ENCODE measurements at regions not wholly inside any gene's neighbourhood (a gene's known extent, or its start where the extent isn't known, plus 50 kb on each side); places are given as distances from the start of the nearest gene placed in this dataset.
"Not testable (repeated sequence)": the region's sequence is repeated elsewhere in the genome, so short reads cannot be mapped to it uniquely, and the experiment has no call there.

- no peak for DNase-seq
Measured at GRCh38 chr13:44024167-44024845, 144.6 kb downstream of the LACC1 start.

DNA sequence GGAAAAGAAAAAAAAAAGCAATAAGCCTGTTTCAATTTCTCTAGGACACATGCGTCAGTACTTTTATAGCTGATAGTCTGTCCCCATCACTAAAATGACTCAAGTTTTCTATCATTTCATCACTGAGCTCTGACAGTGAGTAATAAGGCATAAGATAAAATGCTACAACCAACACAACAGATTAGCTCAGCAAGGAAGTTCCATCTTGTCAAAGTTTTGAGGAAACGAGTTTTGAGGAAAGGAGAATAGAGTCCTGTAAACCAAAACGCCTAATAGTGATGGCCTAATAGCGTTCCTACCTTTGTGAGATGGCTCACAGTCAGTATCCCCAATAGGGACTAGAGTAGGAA lies 145.1 kb downstream of the LACC1 start:
- no peak for DNase-seq

- DNase-seq: no peak
Measured at GRCh38 chr13:44026194-44026593, 146.5 kb downstream of the LACC1 start.

DNA sequence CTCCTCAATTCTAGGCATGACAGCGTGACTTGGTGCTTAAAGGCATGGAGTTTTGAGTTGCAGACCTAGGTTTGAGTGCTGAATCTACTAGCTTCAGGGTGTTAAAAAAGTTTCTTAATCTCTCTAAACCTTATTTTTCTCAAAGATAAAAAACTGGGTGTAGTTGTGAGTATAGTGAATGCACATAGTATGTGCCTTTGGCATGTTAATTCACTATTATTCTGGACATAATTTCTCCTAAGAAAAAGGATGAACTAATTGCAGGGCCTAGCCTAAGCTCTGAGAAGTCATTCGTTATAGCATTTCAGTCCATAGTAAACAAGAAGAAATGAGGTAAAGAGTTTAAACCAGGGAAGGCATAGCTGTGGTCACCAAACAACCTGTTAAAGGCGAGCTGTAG lies 149.0 kb downstream of the LACC1 start:
- DNase-seq: no peak

DNA sequence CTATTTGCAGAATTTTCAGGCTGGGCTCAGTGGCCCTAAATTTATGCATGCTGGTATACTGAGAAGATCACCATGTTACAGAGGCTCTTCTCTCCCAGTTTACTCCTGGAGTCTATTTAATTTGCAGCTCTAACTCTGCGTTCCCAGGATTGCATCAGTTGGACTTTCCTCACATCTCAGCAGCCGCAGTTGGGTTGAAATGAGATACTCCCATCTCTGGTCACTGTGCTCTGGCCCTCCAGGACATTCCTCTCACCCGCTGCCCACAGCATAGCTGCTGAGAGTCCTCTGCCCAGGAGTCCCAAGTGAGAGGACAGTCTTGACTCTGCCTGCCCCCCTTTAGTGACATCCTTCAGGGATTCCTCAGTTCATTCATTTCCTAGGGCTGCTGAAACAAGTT lies 150.9 kb downstream of the LACC1 start:
- DNase-seq: no peak

DNA sequence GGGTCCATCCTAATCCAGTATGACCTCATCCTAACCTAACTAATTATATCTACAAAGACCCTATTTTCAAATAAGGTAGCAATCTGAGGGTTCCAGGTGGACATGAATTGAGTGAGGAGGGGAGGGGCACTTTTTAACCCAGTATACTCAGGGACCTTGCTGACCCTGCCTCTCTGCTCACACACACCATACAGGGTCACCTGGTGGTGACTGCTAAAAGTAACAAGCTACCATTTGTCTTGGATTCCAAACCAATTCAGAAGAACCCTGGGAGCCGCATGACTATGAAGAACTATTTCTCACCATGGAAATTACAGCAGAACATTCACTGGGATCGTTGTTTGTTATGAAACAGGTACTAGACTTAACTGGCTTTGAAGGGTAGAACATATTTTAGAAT lies 151.9 kb downstream of the LACC1 start:
- no peak for DNase-seq

DNA sequence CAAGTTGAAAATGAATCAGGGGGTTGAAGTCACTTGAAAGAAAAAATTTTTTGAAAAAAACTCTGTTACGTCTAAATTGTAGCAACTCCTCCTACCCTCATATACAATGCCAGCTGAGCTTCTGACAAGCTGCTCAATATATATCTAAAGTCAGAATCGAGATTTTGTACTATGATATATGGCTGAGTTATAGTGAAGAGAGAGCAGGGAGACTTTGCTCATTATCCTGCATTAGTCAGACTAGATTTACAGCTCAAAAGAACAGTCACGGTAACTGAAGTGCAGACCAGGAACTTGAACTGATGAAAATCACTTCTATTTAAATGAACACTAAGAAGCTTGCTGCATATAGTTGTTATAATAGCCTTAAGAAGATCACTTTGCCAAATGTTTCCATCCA lies 153.1 kb downstream of the LACC1 start:
- DNase-seq: no peak

- DNase-seq: no peak
Measured at GRCh38 chr13:44035400-44035799, 155.7 kb downstream of the LACC1 start.

DNA sequence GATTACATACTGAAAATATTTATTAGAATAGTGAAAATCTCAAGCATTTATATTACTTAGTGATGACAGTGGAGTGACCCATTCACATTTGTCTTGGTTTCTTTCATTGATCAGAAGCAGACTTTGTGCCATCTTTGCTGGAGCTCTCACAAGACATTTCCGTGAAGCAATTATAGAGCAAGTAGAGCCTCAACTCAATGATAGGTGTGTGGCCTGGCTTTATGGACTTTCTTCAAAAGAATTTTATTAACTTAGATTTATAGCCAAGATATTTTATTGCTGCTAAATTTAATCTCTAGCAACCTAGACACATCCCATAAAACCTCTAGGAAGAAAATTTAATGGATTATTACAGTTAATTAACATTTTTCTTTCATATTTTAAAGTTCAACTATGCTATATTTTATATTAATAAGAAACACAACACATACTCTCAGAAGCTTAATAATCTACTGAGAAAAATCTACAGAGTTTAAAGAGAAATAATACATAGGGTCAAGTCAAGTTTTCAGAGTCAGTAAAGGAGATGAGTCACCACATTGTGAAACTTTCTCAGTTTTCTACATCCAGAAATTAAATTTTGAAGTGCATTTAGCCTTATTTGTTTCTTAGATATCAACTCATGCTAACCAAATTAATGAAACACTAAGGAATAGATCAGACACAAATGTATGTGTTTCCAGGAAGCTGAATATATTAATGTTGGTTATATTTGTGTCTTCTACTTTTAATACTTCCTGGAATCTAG lies 160.5 kb downstream of the LACC1 start:
- DNase-seq: no peak

DNA sequence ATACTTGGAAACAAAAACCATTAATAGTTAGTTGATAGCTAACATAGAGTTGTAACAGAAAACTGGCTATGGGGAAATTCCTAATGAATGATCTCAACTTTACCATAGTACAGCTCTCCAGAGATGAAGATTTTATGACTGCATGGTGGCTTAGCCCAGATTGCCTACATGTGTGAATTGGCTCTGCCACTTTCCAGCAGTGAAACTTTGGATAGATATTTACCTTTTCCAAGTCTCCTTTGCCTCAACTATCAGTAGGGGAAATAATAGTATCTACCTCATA lies 161.1 kb downstream of the LACC1 start:
- DNase-seq: no peak

GRCh38 chr13:44044547-44045179 lies 165.0 kb downstream of the LACC1 start:
- no peak for DNase-seq

- DNase-seq: no peak
Measured at GRCh38 chr13:44045180-44045562, 165.5 kb downstream of the LACC1 start.

DNA sequence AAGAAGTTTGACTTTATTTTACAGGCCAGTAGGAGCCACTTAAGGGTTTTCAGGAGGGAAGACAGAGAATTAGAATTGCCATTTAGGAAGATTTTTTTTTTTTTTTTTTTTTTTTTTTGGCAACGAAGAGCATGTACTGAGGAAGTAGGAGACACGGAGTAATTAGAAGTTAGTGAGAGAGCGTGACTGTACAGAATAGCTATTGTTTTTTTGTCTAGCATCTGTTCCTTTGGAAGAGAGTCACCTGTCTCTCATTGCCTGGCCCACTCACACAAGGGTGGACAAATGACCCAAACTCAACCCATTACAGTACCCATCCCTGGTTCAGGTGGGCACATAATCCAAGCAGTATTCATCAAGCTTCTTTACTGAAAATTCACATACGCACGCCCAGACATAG lies 166.7 kb downstream of the LACC1 start:
- DNase-seq: no peak

GRCh38 chr13:44048326-44048725 lies 168.6 kb downstream of the LACC1 start:
- no peak for DNase-seq

- DNase-seq: no peak
Measured at GRCh38 chr13:44049081-44049945, 169.6 kb downstream of the LACC1 start.

- no peak for DNase-seq
Measured at GRCh38 chr13:44050450-44051063, 170.9 kb downstream of the LACC1 start.

DNA sequence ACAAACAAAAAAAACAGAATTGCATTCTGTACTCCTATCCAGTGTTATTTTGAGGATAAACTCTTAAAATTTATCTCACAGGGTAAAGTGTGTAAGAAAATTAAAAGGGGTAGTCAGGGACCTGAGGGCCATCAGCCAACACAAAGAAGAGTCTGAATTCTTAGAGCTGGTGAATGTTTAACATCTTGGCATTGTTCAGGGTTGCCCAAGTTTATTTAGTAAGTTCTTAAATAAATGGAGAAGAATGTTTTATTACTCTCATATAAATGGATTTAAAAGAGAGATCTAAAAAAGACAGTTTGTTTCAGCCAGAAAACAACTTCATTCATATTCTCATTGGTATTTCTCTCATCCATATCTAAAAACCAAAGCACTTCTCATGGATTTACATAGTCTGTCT lies 171.7 kb downstream of the LACC1 start:
- no peak for DNase-seq

GRCh38 chr13:44051918-44052675 lies 172.4 kb downstream of the LACC1 start:
- DNase-seq: no peak

GRCh38 chr13:44052780-44053184 lies 173.1 kb downstream of the LACC1 start:
- DNase-seq: no peak

GRCh38 chr13:44053208-44053607 lies 173.5 kb downstream of the LACC1 start:
- no peak for DNase-seq

GRCh38 chr13:44054525-44054924 lies 174.8 kb downstream of the LACC1 start:
- DNase-seq: no peak

- not testable (repeated sequence) for DNase-seq
Measured at GRCh38 chr13:44055681-44056080, 176.0 kb downstream of the LACC1 start.

All from CD4-positive, alpha-beta T cell treated with Interferon gamma for 1 hour (primary cell).